Loucy (cell line): ENCODE measurements at regions not wholly inside any gene's neighbourhood (a gene's known extent, or its start where the extent isn't known, plus 50 kb on each side); places are given as distances from the start of the nearest gene placed in this dataset.

Experiments used
- H2AFZ ChIP-seq: fragments of 200-600 bp; sonication (generic); 2 replicates; pipeline ENCODE4 v1.6.0; 2016; ENCODE audit warnings: antibody characterized with exemption, mild to moderate bottlenecking, low read length, moderate library complexity
- H3F3A ChIP-seq: fragments of 200-600 bp; 2 replicates; pipeline ENCODE4 v1.6.0; 2016; ENCODE audit warnings: antibody characterized with exemption, low read depth, mild to moderate bottlenecking
- H3K27me3 ChIP-seq: fragments of 200-600 bp; sonication (generic); 2 replicates; pipeline ENCODE4 v1.6.1; 2014; ENCODE audit warnings: low read length, mild to moderate bottlenecking; ENCODE audit not compliant: insufficient read depth, poor library complexity, severe bottlenecking
- H3K36me3 ChIP-seq: fragments of 200-600 bp; sonication (generic); 2 replicates; pipeline ENCODE4 v1.6.1; 2016; ENCODE audit warnings: low read length; ENCODE audit not compliant: insufficient read depth
- H3K4me1 ChIP-seq: fragments of 200-600 bp; sonication (generic); 2 replicates; pipeline ENCODE4 v1.5.1; 2014; ENCODE audit warnings: low read length, mild to moderate bottlenecking; ENCODE audit not compliant: insufficient read depth, poor library complexity, severe bottlenecking
- H3K4me2 ChIP-seq: fragments of 200-600 bp; sonication (generic); 2 replicates; pipeline ENCODE4 v1.6.0; 2014; ENCODE audit warnings: antibody characterized with exemption, low read length, low read depth, mild to moderate bottlenecking; ENCODE audit not compliant: poor library complexity, severe bottlenecking
- H3K4me3 ChIP-seq: fragments of 200-600 bp; sonication (generic); 2 replicates; pipeline ENCODE4 v1.5.1; 2014; ENCODE audit warnings: low read length, mild to moderate bottlenecking, mixed read lengths; ENCODE audit not compliant: poor library complexity, severe bottlenecking
- H3K79me2 ChIP-seq: fragments of 200-600 bp; sonication (generic); 2 replicates; pipeline ENCODE4 v1.6.1; 2014; ENCODE audit warnings: low read length; ENCODE audit not compliant: insufficient read depth
- H3K9ac ChIP-seq: fragments of 200-600 bp; sonication (generic); 2 replicates; pipeline ENCODE4 v1.6.0; 2014; ENCODE audit warnings: mild to moderate bottlenecking, low read depth, low read length, moderate library complexity; ENCODE audit not compliant: poor library complexity, severe bottlenecking
- H3K9me2 ChIP-seq: fragments of 200-600 bp; sonication (generic); replicated peaks from 2 replicates; pipeline ENCODE4 v1.6.1; 2016; ENCODE audit warnings: low read depth, low read length, mixed read lengths
- H3K9me3 ChIP-seq: fragments of 200-600 bp; sonication (generic); 2 replicates; pipeline ENCODE4 v1.6.1; 2014; ENCODE audit warnings: mild to moderate bottlenecking, antibody characterized with exemption, low read length, low read depth; ENCODE audit not compliant: insufficient read depth
- H4K20me1 ChIP-seq: fragments of 200-600 bp; sonication (generic); 2 replicates; pipeline ENCODE4 v1.6.0; 2014; ENCODE audit warnings: antibody characterized with exemption, low read length, mild to moderate bottlenecking; ENCODE audit not compliant: insufficient read depth, poor library complexity, severe bottlenecking
- EZH2phosphoT487 ChIP-seq: fragments of 200-600 bp; IDR thresholded peaks from 2 replicates; pipeline ENCODE4 v1.6.1; 2018; ENCODE audit warnings: antibody characterized with exemption, mild to moderate bottlenecking, moderate library complexity, borderline replicate concordance
- TF ChIP-seq, protein P1 (sequence below): fragments of 200-600 bp; sonication (generic); conservative IDR thresholded peaks from 2 replicates; pipeline ENCODE4 v1.5.1; 2014; ENCODE audit warnings: mild to moderate bottlenecking, antibody characterized with exemption, low read length

- Histone ChIP-seq H3K36me3 (no peaks in the 10 kb centered on the region), H3K27me3 (no peaks in the 10 kb centered on the region), H3K4me2 (no peak overlapping the region), H4K20me1 (no peaks in the 10 kb centered on the region), H3K9ac (no peak overlapping the region), H3K4me3 (no peak overlapping the region), H3K79me2 (no peaks in the 10 kb centered on the region), H3K9me3 (no peaks in the 10 kb centered on the region), H2AFZ (no peak overlapping the region), H3K9me2 (no peaks in the 10 kb centered on the region), H3K4me1 (no peaks in the 10 kb centered on the region), H3F3A (no peaks in the 10 kb centered on the region)
- TF ChIP-seq, protein P1, sequence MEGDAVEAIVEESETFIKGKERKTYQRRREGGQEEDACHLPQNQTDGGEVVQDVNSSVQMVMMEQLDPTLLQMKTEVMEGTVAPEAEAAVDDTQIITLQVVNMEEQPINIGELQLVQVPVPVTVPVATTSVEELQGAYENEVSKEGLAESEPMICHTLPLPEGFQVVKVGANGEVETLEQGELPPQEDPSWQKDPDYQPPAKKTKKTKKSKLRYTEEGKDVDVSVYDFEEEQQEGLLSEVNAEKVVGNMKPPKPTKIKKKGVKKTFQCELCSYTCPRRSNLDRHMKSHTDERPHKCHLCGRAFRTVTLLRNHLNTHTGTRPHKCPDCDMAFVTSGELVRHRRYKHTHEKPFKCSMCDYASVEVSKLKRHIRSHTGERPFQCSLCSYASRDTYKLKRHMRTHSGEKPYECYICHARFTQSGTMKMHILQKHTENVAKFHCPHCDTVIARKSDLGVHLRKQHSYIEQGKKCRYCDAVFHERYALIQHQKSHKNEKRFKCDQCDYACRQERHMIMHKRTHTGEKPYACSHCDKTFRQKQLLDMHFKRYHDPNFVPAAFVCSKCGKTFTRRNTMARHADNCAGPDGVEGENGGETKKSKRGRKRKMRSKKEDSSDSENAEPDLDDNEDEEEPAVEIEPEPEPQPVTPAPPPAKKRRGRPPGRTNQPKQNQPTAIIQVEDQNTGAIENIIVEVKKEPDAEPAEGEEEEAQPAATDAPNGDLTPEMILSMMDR: no peak
- TF ChIP-seq EZH2phosphoT487: no peak
These were observed 154.1 kb downstream of the CD24 start for GRCh38 chr6:106820412-106820852.

DNA sequence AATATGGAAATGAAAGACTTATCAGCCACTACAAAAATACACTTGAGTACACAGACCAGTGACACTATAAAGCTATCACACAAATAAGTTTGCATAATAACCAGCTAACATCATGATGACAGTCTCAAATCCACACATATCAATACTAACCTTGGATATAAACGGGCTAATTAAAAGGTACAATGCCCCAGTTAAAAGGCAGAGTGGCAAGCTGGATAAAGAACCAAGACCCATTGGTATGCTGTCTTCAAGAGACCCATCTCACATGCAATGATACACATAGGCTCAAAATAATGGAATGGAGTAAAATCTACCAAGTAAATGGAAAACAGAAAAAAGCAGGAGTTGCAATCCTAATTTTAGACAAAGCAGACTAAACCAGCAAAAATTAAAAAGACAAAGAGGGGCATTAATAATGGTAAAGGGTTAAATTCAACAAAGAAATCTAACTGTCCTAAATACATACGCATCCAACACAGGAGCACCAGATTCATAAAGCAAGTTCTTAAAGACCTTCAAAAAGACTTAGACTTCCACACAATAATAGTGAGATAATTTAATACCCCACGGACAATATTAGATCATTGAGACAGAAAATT, 163.3 kb downstream of the CD24 start:
- no peak for TF ChIP-seq EZH2phosphoT487
- TF ChIP-seq, protein P1: no peak

DNA sequence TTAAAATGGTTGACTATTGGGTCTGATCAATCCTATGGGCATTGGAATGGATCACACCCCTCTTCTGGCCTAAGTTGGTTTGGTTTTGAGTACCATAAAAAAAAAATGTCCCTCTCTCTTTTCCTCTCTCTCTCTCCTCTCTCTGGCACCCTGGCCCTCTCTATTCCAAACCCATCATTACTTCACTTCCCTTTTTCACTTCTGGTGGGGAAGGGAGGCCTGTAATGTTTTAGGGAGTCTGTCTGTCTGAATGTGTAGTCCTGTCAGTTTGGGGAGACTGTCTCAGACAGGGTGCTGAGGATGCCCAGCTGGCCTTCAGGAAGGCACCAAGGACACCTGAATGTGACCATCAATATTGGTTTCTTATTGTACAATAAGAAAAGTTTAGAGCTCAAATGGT, 165.8 kb downstream of the CD24 start:
- Histone ChIP-seq H3K9ac (no peak overlapping the region), H3K4me1 (no peaks in the 10 kb centered on the region), H3K27me3 (no peaks in the 10 kb centered on the region), H4K20me1 (no peaks in the 10 kb centered on the region), H3K9me2 (no peaks in the 10 kb centered on the region), H3K9me3 (peaks cover 27% of the 10 kb centered on the region; the same call in 1 of the 2 replicates), H3F3A (no peaks in the 10 kb centered on the region), H2AFZ (no peak overlapping the region), H3K36me3 (no peaks in the 10 kb centered on the region), H3K4me2 (no peak overlapping the region), H3K4me3 (no peak overlapping the region), H3K79me2 (no peaks in the 10 kb centered on the region)
- TF ChIP-seq EZH2phosphoT487: no peak
- TF ChIP-seq, protein P1: no peak

More for the DNA sequence above, 163.3 kb downstream of the CD24 start:
- Histone ChIP-seq H3K4me1 (no peaks in the 10 kb centered on the region), H4K20me1 (no peaks in the 10 kb centered on the region), H2AFZ (no peak overlapping the region), H3K4me3 (no peak overlapping the region), H3K79me2 (no peaks in the 10 kb centered on the region), H3K9me2 (no peaks in the 10 kb centered on the region), H3K27me3 (no peaks in the 10 kb centered on the region), H3K9me3 (peaks cover 27% of the 10 kb centered on the region; the same call in 1 of the 2 replicates), H3K4me2 (no peak overlapping the region), H3K36me3 (no peaks in the 10 kb centered on the region), H3K9ac (no peak overlapping the region), H3F3A (no peaks in the 10 kb centered on the region)
